Pancreas (tissue), 10 donors: ENCODE measurements at regions not wholly inside any gene's neighbourhood (a gene's known extent, or its start where the extent isn't known, plus 50 kb on each side); places are given as distances from the start of the nearest gene placed in this dataset.

Experiments
- ATAC-seq, 4 donors: fragments of 200-7000 bp; cut with Tn5 transposase; one replicate each; pipeline versions ENCODE4 v1.8.0 to v1.9.1; 2020; ENCODE audit warnings: mild to moderate bottlenecking in 4 of 4, moderate library complexity in 4 of 4
- DNase-seq, 6 donors: peaks; one replicate each; pipeline ENCODE4 v3.0.0-alpha.2; 2020
- FAIRE-seq: peaks from 2 replicates; lab custom pipeline; 2012; peaks lifted over from hg19 to GRCh38; lab: Jason Lieb, UNC
- H3K27ac ChIP-seq, 4 donors: fragments of 200-600 bp; sonication (generic); 1 replicate in 3 of 4; 2 replicates in 1 of 4; pipeline versions ENCODE4 v1.5.0 to v1.8.0; 2020
- H3K27me3 ChIP-seq, 4 donors: fragments of 200-600 bp; one replicate each; pipeline ENCODE4 v1.8.0; 2021
- H3K36me3 ChIP-seq, 3 donors: fragments of 200-600 bp; sonication (generic) in 1 of 3; one replicate each; pipeline versions ENCODE4 v1.5.0 to v1.8.0; 2020 to 2021
- H3K4me1 ChIP-seq, 3 donors: fragments of 200-600 bp; one replicate each; pipeline ENCODE4 v1.8.0; 2021
- H3K4me3 ChIP-seq, 4 donors: fragments of 200-600 bp; sonication (generic) in 2 of 4; one replicate each; pipeline versions ENCODE4 v1.5.0 to v1.8.0; 2020 to 2021
- H3K9me3 ChIP-seq, 4 donors: fragments of 200-600 bp; one replicate each; pipeline ENCODE4 v1.8.0; 2021
- WGBS, 2 donors: extraction: QIAGEN DNeasy Blood & Tissue Kit; methylation state at CpG; one replicate each; pipeline ENCODE4 v1.1.7; 2013; 5-methylcytosine and 5-hydroxymethylcytosine counted together
- intact Hi-C, 3 donors: fragments of 100-400 bp; cut with DNase I; formaldehyde crosslinking; loops; one replicate each; pipeline versions ENCODE4 v1.11.1 to v1.14.2; 2022
- TF ChIP-seq, protein P1 (sequence below), 4 donors: fragments of 200-600 bp; sonication (generic) in 3 of 4; IDR thresholded peaks; one replicate each; pipeline versions ENCODE4 v1.5.0 to v1.8.0; 2021; ENCODE audit warnings: antibody characterized with exemption in 4 of 4
- donor health status: healthy with polysubstance abuse.
- donor health status: DM: no; HTN: no; CAD: no; lungs with moderate emphysema.
- donor health status: DM: no; HTN: no; CAD: no.
- donor health status: control.
- donor health status: control.
- donor health status: Bipolar disorder and iron deficiency.
- donor health status: DM: yes; HTN: yes; CAD: no.
- donor health status: DM: no; HTN: no; CAD: no.
- donor health status: DM: no; HTN: no; CAD: no.
- donor health status: DM: yes; HTN: yes; CAD: no.

- ATAC-seq (no peak), FAIRE-seq (no peak), DNase-seq (peak in 1 of 6 donors; percentile 44)
- Histone ChIP-seq H3K9me3 (no peaks in the 10 kb centered on the region), H3K4me3 (no peak overlapping the region), H3K27me3 (no peaks in the 10 kb centered on the region), H3K4me1 (no peaks in the 10 kb centered on the region), H3K36me3 (no peaks in the 10 kb centered on the region), H3K27ac (no peak overlapping the region)
- intact Hi-C loops = no loop called here
- 86 to 94% methylated on average over 12 of the region's 12 CpGs for WGBS, 2 donors
- TF ChIP-seq, protein P1, sequence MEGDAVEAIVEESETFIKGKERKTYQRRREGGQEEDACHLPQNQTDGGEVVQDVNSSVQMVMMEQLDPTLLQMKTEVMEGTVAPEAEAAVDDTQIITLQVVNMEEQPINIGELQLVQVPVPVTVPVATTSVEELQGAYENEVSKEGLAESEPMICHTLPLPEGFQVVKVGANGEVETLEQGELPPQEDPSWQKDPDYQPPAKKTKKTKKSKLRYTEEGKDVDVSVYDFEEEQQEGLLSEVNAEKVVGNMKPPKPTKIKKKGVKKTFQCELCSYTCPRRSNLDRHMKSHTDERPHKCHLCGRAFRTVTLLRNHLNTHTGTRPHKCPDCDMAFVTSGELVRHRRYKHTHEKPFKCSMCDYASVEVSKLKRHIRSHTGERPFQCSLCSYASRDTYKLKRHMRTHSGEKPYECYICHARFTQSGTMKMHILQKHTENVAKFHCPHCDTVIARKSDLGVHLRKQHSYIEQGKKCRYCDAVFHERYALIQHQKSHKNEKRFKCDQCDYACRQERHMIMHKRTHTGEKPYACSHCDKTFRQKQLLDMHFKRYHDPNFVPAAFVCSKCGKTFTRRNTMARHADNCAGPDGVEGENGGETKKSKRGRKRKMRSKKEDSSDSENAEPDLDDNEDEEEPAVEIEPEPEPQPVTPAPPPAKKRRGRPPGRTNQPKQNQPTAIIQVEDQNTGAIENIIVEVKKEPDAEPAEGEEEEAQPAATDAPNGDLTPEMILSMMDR (IDR thresholded peaks at IDR 0.05) = no peak
Observed at GRCh38 chr10:52939894-52940293, 167.3 kb upstream of the MBL2 start.

- 29 to 40% methylated on average over 1 of the region's 1 CpG for WGBS, 2 donors
- Histone ChIP-seq H3K27ac (no peak overlapping the region), H3K27me3 (no peaks in the 10 kb centered on the region), H3K4me1 (no peaks in the 10 kb centered on the region), H3K4me3 (no peak overlapping the region), H3K9me3 (no peaks in the 10 kb centered on the region), H3K36me3 (no peaks in the 10 kb centered on the region)
- TF ChIP-seq, protein P1 (IDR thresholded peaks at IDR 0.05) = no peak
- FAIRE-seq (no peak), DNase-seq (no peak), ATAC-seq (no peak)
- intact Hi-C loops = no loop called here
Observed at GRCh38 chr10:52933748-52934147, 161.2 kb upstream of the MBL2 start.

DNA sequence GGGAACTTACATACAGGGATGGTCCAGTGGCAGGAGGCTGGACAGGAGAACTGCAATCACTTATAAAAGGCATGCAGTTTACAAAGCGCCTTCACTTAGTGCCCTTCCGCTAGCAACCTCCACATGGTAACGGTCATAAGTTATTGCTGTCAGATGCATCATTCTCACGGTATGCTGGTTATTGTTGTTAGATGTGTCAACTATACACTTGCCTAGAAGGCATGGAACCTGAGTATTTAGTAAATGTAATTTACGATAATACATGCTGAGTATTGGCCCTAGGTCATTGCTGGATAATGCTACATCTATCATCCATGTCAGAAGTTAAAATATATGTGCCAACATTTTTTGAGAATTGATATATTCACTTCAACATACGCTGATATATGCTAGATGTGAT, 155.1 kb upstream of the MBL2 start:
- FAIRE-seq (no peak), ATAC-seq (no peak), DNase-seq (no peak)
- no peaks in the 10 kb centered on the region for H3K9me3 ChIP-seq
- no peaks in the 10 kb centered on the region for H3K4me1 ChIP-seq
- no peak overlapping the region for H3K4me3 ChIP-seq
- H3K36me3 ChIP-seq = no peaks in the 10 kb centered on the region
- H3K27me3 ChIP-seq = peaks cover 0 to 4% (median 0%) of the 10 kb centered on the region in 4 donors
- no peak overlapping the region for H3K27ac ChIP-seq
- intact Hi-C loops = no loop called here
- 86 to 87% methylated on average over 6 of the region's 6 CpGs for whole genome bisulfite sequencing, 2 donors
- TF ChIP-seq, protein P1 (IDR thresholded peaks at IDR 0.05) = no peak

GRCh38 chr10:52923520-52923919, 150.9 kb upstream of the MBL2 start:
- no peaks in the 10 kb centered on the region for H3K36me3 ChIP-seq
- H3K4me3 ChIP-seq = no peak overlapping the region
- DNase-seq = no peak
- no peak overlapping the region for H3K27ac ChIP-seq
- WGBS, 2 donors = 59 to 68% methylated on average over 5 of the region's 5 CpGs
- peaks cover 0 to 2% (median 0%) of the 10 kb centered on the region in 4 donors for H3K27me3 ChIP-seq
- FAIRE-seq = no peak
- intact Hi-C loops = no loop called here
- TF ChIP-seq, protein P1 (IDR thresholded peaks at IDR 0.05) = no peak
- H3K9me3 ChIP-seq = no peaks in the 10 kb centered on the region
- ATAC-seq = no peak
- no peaks in the 10 kb centered on the region for H3K4me1 ChIP-seq

DNA sequence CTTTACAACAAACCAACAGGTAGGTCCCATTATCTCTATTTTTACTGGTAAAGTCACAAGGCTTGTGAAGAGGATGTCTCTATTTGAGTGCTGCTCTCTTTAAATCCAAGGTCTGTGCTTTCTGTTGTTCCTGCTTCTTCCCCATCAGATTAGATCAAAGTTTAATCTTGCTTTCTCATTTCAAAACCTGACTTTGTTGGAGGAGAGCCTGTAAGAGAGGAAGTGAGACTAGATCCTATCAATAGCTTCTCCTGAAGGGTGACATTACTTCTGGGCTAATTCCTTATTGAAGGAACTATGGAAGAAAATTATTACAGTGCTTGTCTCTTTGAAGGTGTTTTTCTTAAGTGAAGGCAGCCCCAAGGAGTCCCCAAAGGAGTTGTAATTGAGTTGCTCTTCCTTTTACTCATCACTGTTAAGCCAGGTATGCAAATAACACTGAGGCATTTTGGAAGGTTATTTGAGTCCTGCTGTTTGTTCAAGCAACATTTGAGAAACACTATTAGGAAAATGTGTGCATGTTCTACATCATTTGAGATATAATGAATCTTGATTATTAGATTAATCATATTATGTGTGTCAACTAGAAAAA, 146.2 kb upstream of the MBL2 start:
- Histone ChIP-seq H3K4me1 (no peaks in the 10 kb centered on the region), H3K36me3 (no peaks in the 10 kb centered on the region), H3K27me3 (no peaks in the 10 kb centered on the region), H3K9me3 (no peaks in the 10 kb centered on the region), H3K4me3 (no peak overlapping the region), H3K27ac (no peak overlapping the region)
- no peak for DNase-seq
- no peak for ATAC-seq
- TF ChIP-seq, protein P1 (IDR thresholded peaks at IDR 0.05) = no peak
- FAIRE-seq = no peak
- intact Hi-C loops = no loop called here
